Naive thymus-derived CD4-positive, alpha-beta T cell (primary cell): ENCODE measurements at regions not wholly inside any gene's neighbourhood (a gene's known extent, or its start where the extent isn't known, plus 50 kb on each side); places are given as distances from the start of the nearest gene placed in this dataset.

Experiments used
- ATAC-seq: fragments of 150-1000 bp; cut with Tn5 transposase; 2 replicates; pipeline ENCODE4 v1.10.0; 2021; ENCODE audit warnings: mild to moderate bottlenecking, moderate library complexity
- CTCF ChIA-PET: fragments of 350-600 bp; sonication (Branson Sonifier 250); formaldehyde crosslinking; loops from one replicate; lab custom pipeline; 2021; ENCODE audit warnings: antibody characterized with exemption; lab: Charles Lee
- POLR2A ChIA-PET: fragments of 350-600 bp; sonication (Branson Sonifier 250); formaldehyde crosslinking; loops from one replicate; lab custom pipeline; 2021; ENCODE audit warnings: antibody characterized with exemption, inconsistent platforms; lab: Charles Lee
- DNase-seq, 9 donors: peaks; one replicate each; pipeline versions ENCODE4 v3.0.0 to v3.0.0-alpha.2; 2020 to 2022; ENCODE audit warnings: mixed read lengths in 1 of 9
- H3K27ac ChIP-seq: one replicate; pipeline ENCODE4 v1.7.0; 2013; ENCODE audit warnings: mild to moderate bottlenecking, low read depth, low read length, moderate library complexity
- H3K27me3 ChIP-seq, 2 donors: one replicate each; pipeline ENCODE4 v1.7.0; 2013; ENCODE audit warnings: low read length in 2 of 2, mild to moderate bottlenecking in 2 of 2, moderate library complexity in 2 of 2; ENCODE audit not compliant: control insufficient read depth in 2 of 2, insufficient read depth in 2 of 2
- H3K36me3 ChIP-seq, 3 experiments: 1 replicate in 2 of 3; 2 replicates in 1 of 3; pipeline ENCODE4 v1.7.0; 2013; ENCODE audit warnings: low read length in 3 of 3, mild to moderate bottlenecking in 3 of 3, moderate library complexity in 1 of 3; ENCODE audit not compliant: insufficient read depth in 3 of 3, control insufficient read depth in 2 of 3
- H3K4me1 ChIP-seq, 2 donors: one replicate each; pipeline ENCODE4 v1.7.0; 2013; ENCODE audit warnings: low read length in 2 of 2, mild to moderate bottlenecking in 2 of 2, moderate library complexity in 1 of 2; ENCODE audit not compliant: control insufficient read depth in 2 of 2, insufficient read depth in 2 of 2
- H3K4me3 ChIP-seq: 2 replicates; pipeline ENCODE4 v1.7.0; 2013; ENCODE audit warnings: mild to moderate bottlenecking, low read length
- H3K9me3 ChIP-seq, 3 experiments: 1 replicate in 2 of 3; 2 replicates in 1 of 3; pipeline ENCODE4 v1.7.0; 2013; ENCODE audit warnings: low read length in 3 of 3; ENCODE audit not compliant: control insufficient read depth in 2 of 3
- H3K27ac Mint-ChIP-seq, 9 donors: one replicate each; pipeline ENCODE4 v1.8.0; 2020 to 2022; ENCODE audit warnings: mixed read lengths in 9 of 9, mild to moderate bottlenecking in 8 of 9, moderate library complexity in 5 of 9, inconsistent platforms in 2 of 9
- H3K27me3 Mint-ChIP-seq, 5 donors: one replicate each; pipeline ENCODE4 v1.8.0; 2021 to 2022; ENCODE audit warnings: mixed read lengths in 5 of 5, mild to moderate bottlenecking in 1 of 5
- H3K36me3 Mint-ChIP-seq, 5 donors: one replicate each; pipeline ENCODE4 v1.8.0; 2020 to 2022; ENCODE audit warnings: mixed read lengths in 5 of 5, mild to moderate bottlenecking in 3 of 5, inconsistent platforms in 1 of 5
- H3K4me1 Mint-ChIP-seq, 7 donors: one replicate each; pipeline ENCODE4 v1.8.0; 2020 to 2022; ENCODE audit warnings: mixed read lengths in 7 of 7, mild to moderate bottlenecking in 3 of 7, inconsistent platforms in 1 of 7
- H3K4me3 Mint-ChIP-seq, 10 donors: one replicate each; pipeline ENCODE4 v1.8.0; 2020 to 2022; ENCODE audit warnings: mild to moderate bottlenecking in 10 of 10, mixed read lengths in 10 of 10, moderate library complexity in 6 of 10, inconsistent platforms in 2 of 10
- H3K9me3 Mint-ChIP-seq, 11 donors: one replicate each; pipeline ENCODE4 v1.8.0; 2020 to 2022; ENCODE audit warnings: mixed read lengths in 11 of 11, mild to moderate bottlenecking in 4 of 11, inconsistent platforms in 1 of 11, moderate library complexity in 1 of 11
- intact Hi-C, 2 donors: fragments of 100-400 bp; cut with micrococcal nuclease; formaldehyde crosslinking; loops; one replicate each; pipeline ENCODE4 v1.15.1; 2023

- no peak overlapping the region for H3K4me3 ChIP-seq
- ATAC-seq (no peak), DNase-seq (no peak)
- H3K4me1 Mint-ChIP-seq, result no peaks in the 10 kb centered on the region
- H3K4me3 Mint-ChIP-seq, result no peak overlapping the region
- H3K27me3 ChIP-seq, result no peaks in the 10 kb centered on the region
- POLR2A ChIA-PET, result no interaction called here
- H3K36me3 ChIP-seq, result no peaks in the 10 kb centered on the region
- H3K27ac ChIP-seq, result no peak overlapping the region
- H3K27ac Mint-ChIP-seq, result no peak overlapping the region
- H3K36me3 Mint-ChIP-seq, result no peaks in the 10 kb centered on the region
- intact Hi-C loops, result no loop called here
- peaks cover 0 to 10% (median 0%) of the 10 kb centered on the region in 11 donors for H3K9me3 Mint-ChIP-seq
- CTCF ChIA-PET, result no interaction called here
- no peaks in the 10 kb centered on the region for H3K9me3 ChIP-seq
- no peaks in the 10 kb centered on the region for H3K4me1 ChIP-seq
- no peaks in the 10 kb centered on the region for H3K27me3 Mint-ChIP-seq
These were observed 484.0 kb downstream of the ZNF608 start for GRCh38 chr5:124262470-124262869.

- Histone ChIP-seq H3K9me3 (no peaks in the 10 kb centered on the region), H3K4me3 (no peak overlapping the region), H3K27me3 (no peaks in the 10 kb centered on the region), H3K4me1 (no peaks in the 10 kb centered on the region), H3K27ac (no peak overlapping the region), H3K36me3 (no peaks in the 10 kb centered on the region)
- Mint-ChIP-seq H3K36me3 (no peaks in the 10 kb centered on the region), H3K27me3 (no peaks in the 10 kb centered on the region), H3K4me1 (no peaks in the 10 kb centered on the region), H3K4me3 (no peak overlapping the region), H3K9me3 (peaks cover 0 to 13% (median under 1%) of the 10 kb centered on the region in 11 donors), H3K27ac (no peak overlapping the region)
- DNase-seq (no peak), ATAC-seq (no peak)
- ChIA-PET CTCF (no interaction called here), POLR2A (no interaction called here)
- intact Hi-C loops, result no loop called here
These were observed 484.6 kb downstream of the ZNF608 start for GRCh38 chr5:124261848-124262247.

- H3K4me1 Mint-ChIP-seq, result no peaks in the 10 kb centered on the region
- DNase-seq (no peak), ATAC-seq (no peak)
- Histone ChIP-seq H3K36me3 (no peaks in the 10 kb centered on the region), H3K4me1 (no peaks in the 10 kb centered on the region), H3K9me3 (no peaks in the 10 kb centered on the region), H3K27ac (no peak overlapping the region), H3K4me3 (no peak overlapping the region), H3K27me3 (no peaks in the 10 kb centered on the region)
- no peaks in the 10 kb centered on the region for H3K27me3 Mint-ChIP-seq
- ChIA-PET POLR2A (no interaction called here), CTCF (no interaction called here)
- no peaks in the 10 kb centered on the region for H3K36me3 Mint-ChIP-seq
- intact Hi-C loops, result no loop called here
- no peak overlapping the region for H3K4me3 Mint-ChIP-seq
- H3K27ac Mint-ChIP-seq, result no peak overlapping the region
- peaks cover 0 to 21% (median 4%) of the 10 kb centered on the region in 11 donors for H3K9me3 Mint-ChIP-seq
These were observed 485.4 kb downstream of the ZNF608 start for GRCh38 chr5:124260921-124261515.

GRCh38 chr5:124259017-124259416 is 487.4 kb downstream of the ZNF608 start:
- Mint-ChIP-seq H3K27me3 (no peaks in the 10 kb centered on the region), H3K4me3 (no peak overlapping the region), H3K9me3 (peaks cover 0 to 21% (median 8%) of the 10 kb centered on the region in 11 donors), H3K27ac (no peak overlapping the region), H3K4me1 (no peaks in the 10 kb centered on the region), H3K36me3 (no peaks in the 10 kb centered on the region)
- Histone ChIP-seq H3K27ac (no peak overlapping the region), H3K27me3 (no peaks in the 10 kb centered on the region), H3K4me1 (no peaks in the 10 kb centered on the region), H3K36me3 (no peaks in the 10 kb centered on the region), H3K4me3 (no peak overlapping the region), H3K9me3 (no peaks in the 10 kb centered on the region)
- ATAC-seq (no peak), DNase-seq (no peak)
- POLR2A ChIA-PET, result no interaction called here
- intact Hi-C loops, result loop anchor here in 1 of 2 donors (5.0 kb wide), 1 partner anchor 118 kb away; no protein-coding TSS in a partner anchor
- CTCF ChIA-PET, result no interaction called here

GRCh38 chr5:124257048-124257447 is 489.4 kb downstream of the ZNF608 start:
- no peak overlapping the region for H3K27ac ChIP-seq
- H3K4me1 Mint-ChIP-seq, result no peaks in the 10 kb centered on the region
- CTCF ChIA-PET, result no interaction called here
- H3K36me3 Mint-ChIP-seq, result no peaks in the 10 kb centered on the region
- POLR2A ChIA-PET, result no interaction called here
- no peak overlapping the region for H3K27ac Mint-ChIP-seq
- DNase-seq (no peak), ATAC-seq (no peak)
- no peaks in the 10 kb centered on the region for H3K9me3 ChIP-seq
- no peak overlapping the region for H3K4me3 ChIP-seq
- no peaks in the 10 kb centered on the region for H3K27me3 Mint-ChIP-seq
- peaks cover 0 to 21% (median 8%) of the 10 kb centered on the region in 11 donors for H3K9me3 Mint-ChIP-seq
- H3K36me3 ChIP-seq, result no peaks in the 10 kb centered on the region
- H3K4me3 Mint-ChIP-seq, result no peak overlapping the region
- H3K4me1 ChIP-seq, result no peaks in the 10 kb centered on the region
- H3K27me3 ChIP-seq, result no peaks in the 10 kb centered on the region
- intact Hi-C loops, result loop anchor here in 1 of 2 donors (5.0 kb wide), 1 partner anchor 120 kb away; no protein-coding TSS in a partner anchor

GRCh38 chr5:124253203-124253810 is 493.1 kb downstream of the ZNF608 start:
- Histone ChIP-seq H3K9me3 (no peaks in the 10 kb centered on the region), H3K27me3 (no peaks in the 10 kb centered on the region), H3K27ac (no peak overlapping the region), H3K36me3 (no peaks in the 10 kb centered on the region), H3K4me3 (no peak overlapping the region), H3K4me1 (no peaks in the 10 kb centered on the region)
- no peaks in the 10 kb centered on the region for H3K36me3 Mint-ChIP-seq
- H3K4me3 Mint-ChIP-seq, result no peak overlapping the region
- no peak overlapping the region for H3K27ac Mint-ChIP-seq
- CTCF ChIA-PET, result no interaction called here
- intact Hi-C loops, result no loop called here
- H3K4me1 Mint-ChIP-seq, result no peaks in the 10 kb centered on the region
- H3K27me3 Mint-ChIP-seq, result no peaks in the 10 kb centered on the region
- no peak for ATAC-seq
- peaks cover 0 to 13% (median 7%) of the 10 kb centered on the region in 11 donors for H3K9me3 Mint-ChIP-seq
- POLR2A ChIA-PET, result no interaction called here
- DNase-seq, result no peak

GRCh38 chr5:124252747-124253146 is 493.7 kb downstream of the ZNF608 start:
- POLR2A ChIA-PET, result no interaction called here
- Mint-ChIP-seq H3K36me3 (no peaks in the 10 kb centered on the region), H3K27ac (no peak overlapping the region), H3K4me3 (no peak overlapping the region), H3K27me3 (no peaks in the 10 kb centered on the region), H3K4me1 (no peaks in the 10 kb centered on the region), H3K9me3 (peaks cover 0 to 13% (median 7%) of the 10 kb centered on the region in 11 donors)
- H3K27me3 ChIP-seq, result no peaks in the 10 kb centered on the region
- no peaks in the 10 kb centered on the region for H3K36me3 ChIP-seq
- intact Hi-C loops, result no loop called here
- no peak for DNase-seq
- no peaks in the 10 kb centered on the region for H3K9me3 ChIP-seq
- no peak overlapping the region for H3K4me3 ChIP-seq
- no peak for ATAC-seq
- H3K27ac ChIP-seq, result no peak overlapping the region
- CTCF ChIA-PET, result no interaction called here
- no peaks in the 10 kb centered on the region for H3K4me1 ChIP-seq
